Esophagus squamous epithelium (tissue), 4 donors: ENCODE measurements at regions not wholly inside any gene's neighbourhood (a gene's known extent, or its start where the extent isn't known, plus 50 kb on each side); places are given as distances from the start of the nearest gene placed in this dataset.

Source experiments
- POLR2A ChIP-seq, 4 donors: fragments of 450-650 bp; IDR thresholded peaks; one replicate each; pipeline ENCODE4 v1.6.1; 2017; ENCODE audit warnings: antibody characterized with exemption in 4 of 4, mild to moderate bottlenecking in 4 of 4, moderate library complexity in 3 of 4
- TF ChIP-seq, protein P1 (sequence below), 6 experiments: fragments of 450-650 bp in 4 of 6; fragments of 200-600 bp in 2 of 6; sonication (generic) in 2 of 6; IDR thresholded peaks; one replicate each; pipeline ENCODE4 v1.5.1; 2016 to 2019; ENCODE audit warnings: antibody characterized with exemption in 6 of 6, mild to moderate bottlenecking in 4 of 6, moderate library complexity in 4 of 6

DNA sequence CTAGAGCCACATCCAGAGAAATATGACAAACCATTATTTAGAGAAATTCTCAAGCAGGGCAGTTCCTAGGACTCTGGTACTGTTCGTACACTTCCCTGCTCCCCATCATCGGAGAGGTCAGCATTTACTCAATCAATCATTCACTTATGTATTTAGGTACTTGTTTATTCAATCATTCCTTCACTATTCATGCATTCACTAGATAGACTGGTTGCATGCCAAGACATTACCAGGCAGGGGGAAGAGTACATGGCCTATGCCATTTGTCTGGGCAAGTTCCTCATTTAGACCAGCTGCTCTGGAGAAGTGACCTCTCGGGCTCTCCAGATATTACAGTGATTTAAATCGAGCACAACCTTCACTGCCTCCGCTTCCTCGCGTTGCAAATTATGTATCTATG lies 603.4 kb downstream of the KCNJ2 start:
- TF ChIP-seq, protein P1, sequence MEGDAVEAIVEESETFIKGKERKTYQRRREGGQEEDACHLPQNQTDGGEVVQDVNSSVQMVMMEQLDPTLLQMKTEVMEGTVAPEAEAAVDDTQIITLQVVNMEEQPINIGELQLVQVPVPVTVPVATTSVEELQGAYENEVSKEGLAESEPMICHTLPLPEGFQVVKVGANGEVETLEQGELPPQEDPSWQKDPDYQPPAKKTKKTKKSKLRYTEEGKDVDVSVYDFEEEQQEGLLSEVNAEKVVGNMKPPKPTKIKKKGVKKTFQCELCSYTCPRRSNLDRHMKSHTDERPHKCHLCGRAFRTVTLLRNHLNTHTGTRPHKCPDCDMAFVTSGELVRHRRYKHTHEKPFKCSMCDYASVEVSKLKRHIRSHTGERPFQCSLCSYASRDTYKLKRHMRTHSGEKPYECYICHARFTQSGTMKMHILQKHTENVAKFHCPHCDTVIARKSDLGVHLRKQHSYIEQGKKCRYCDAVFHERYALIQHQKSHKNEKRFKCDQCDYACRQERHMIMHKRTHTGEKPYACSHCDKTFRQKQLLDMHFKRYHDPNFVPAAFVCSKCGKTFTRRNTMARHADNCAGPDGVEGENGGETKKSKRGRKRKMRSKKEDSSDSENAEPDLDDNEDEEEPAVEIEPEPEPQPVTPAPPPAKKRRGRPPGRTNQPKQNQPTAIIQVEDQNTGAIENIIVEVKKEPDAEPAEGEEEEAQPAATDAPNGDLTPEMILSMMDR (IDR thresholded peaks at IDR 0.05): no peak
- TF ChIP-seq POLR2A (IDR thresholded peaks at IDR 0.05): no peak
